ENCODE measurements at regions not wholly inside any gene's neighbourhood (a gene's known extent, or its start where the extent isn't known, plus 50 kb on each side); places are given as distances from the start of the nearest gene placed in this dataset.

- ChIA-PET POLR2A (interaction anchor here (0.6 kb wide), 1 partner anchor 18 kb away, joined by 3 read pairs; no protein-coding TSS in a partner anchor), CTCF (no interaction called here)
Measured at GRCh38 chr12:95607642-95608041, 56.4 kb upstream of the USP44 start.

- CTCF ChIA-PET = no interaction called here
- POLR2A ChIA-PET = no interaction called here
Measured at GRCh38 chr12:95605875-95606274, 54.6 kb upstream of the USP44 start.

GRCh38 chr12:95605087-95605486, 53.8 kb upstream of the USP44 start:
- ChIA-PET POLR2A (no interaction called here), CTCF (no interaction called here)

GRCh38 chr12:95603351-95604145, 52.3 kb upstream of the USP44 start:
- CTCF ChIA-PET = interaction anchor here (0.5 kb wide), 1 partner anchor 230 kb away, joined by 3 read pairs; no protein-coding TSS in a partner anchor
- POLR2A ChIA-PET = no interaction called here

GRCh38 chr12:95601091-95601961, 50.0 kb upstream of the USP44 start:
- POLR2A ChIA-PET = no interaction called here
- CTCF ChIA-PET = no interaction called here
